CD4-positive, alpha-beta T cell treated with Interleukin-10 for 1 hour (primary cell): ENCODE measurements at regions not wholly inside any gene's neighbourhood (a gene's known extent, or its start where the extent isn't known, plus 50 kb on each side); places are given as distances from the start of the nearest gene placed in this dataset.
"Not testable (repeated sequence)": the region's sequence is repeated elsewhere in the genome, so short reads cannot be mapped to it uniquely, and the experiment has no call there.

Experiments used
- DNase-seq: peaks from one replicate; pipeline ENCODE4 v3.0.0-alpha.2; 2020

- DNase-seq: no peak
These were observed 328.2 kb upstream of the MEX3C start for GRCh38 chr18:51525453-51526225.

- no peak for DNase-seq
These were observed 330.3 kb upstream of the MEX3C start for GRCh38 chr18:51527826-51528225.

GRCh38 chr18:51531501-51531900 lies 334.0 kb upstream of the MEX3C start:
- no peak for DNase-seq

- DNase-seq: no peak
These were observed 340.0 kb upstream of the MEX3C start for GRCh38 chr18:51537487-51537886.

GRCh38 chr18:51540562-51540961 lies 343.1 kb upstream of the MEX3C start:
- no peak for DNase-seq

- no peak for DNase-seq
These were observed 343.7 kb upstream of the MEX3C start for GRCh38 chr18:51541230-51541629.

GRCh38 chr18:51543658-51544155 lies 346.2 kb upstream of the MEX3C start:
- DNase-seq: no peak

GRCh38 chr18:51545446-51545845 lies 348.0 kb upstream of the MEX3C start:
- no peak for DNase-seq

- DNase-seq: no peak
These were observed 361.9 kb upstream of the MEX3C start for GRCh38 chr18:51559198-51559901.

- no peak for DNase-seq
These were observed 362.4 kb upstream of the MEX3C start for GRCh38 chr18:51559902-51560287.

- DNase-seq: no peak
These were observed 364.3 kb upstream of the MEX3C start for GRCh38 chr18:51561821-51562220.

- no peak for DNase-seq
These were observed 365.4 kb upstream of the MEX3C start for GRCh38 chr18:51562866-51563265.

- DNase-seq: no peak
These were observed 365.9 kb upstream of the MEX3C start for GRCh38 chr18:51563396-51563795.

GRCh38 chr18:51568151-51568550 lies 370.7 kb upstream of the MEX3C start:
- DNase-seq: no peak

GRCh38 chr18:51569153-51569552 lies 371.7 kb upstream of the MEX3C start:
- DNase-seq: no peak

GRCh38 chr18:51569561-51569960 lies 372.1 kb upstream of the MEX3C start:
- no peak for DNase-seq

- not testable (repeated sequence) for DNase-seq
These were observed 372.6 kb upstream of the MEX3C start for GRCh38 chr18:51570071-51570470.

GRCh38 chr18:51573886-51574285 lies 376.4 kb upstream of the MEX3C start:
- not testable (repeated sequence) for DNase-seq

GRCh38 chr18:51575171-51575570 lies 377.7 kb upstream of the MEX3C start:
- no peak for DNase-seq

GRCh38 chr18:51578406-51578980 lies 381.0 kb upstream of the MEX3C start:
- no peak for DNase-seq

GRCh38 chr18:51580580-51580979 lies 383.1 kb upstream of the MEX3C start:
- no peak for DNase-seq

GRCh38 chr18:51582551-51582950 lies 385.1 kb upstream of the MEX3C start:
- DNase-seq: no peak

GRCh38 chr18:51588616-51589015 lies 391.1 kb upstream of the MEX3C start:
- DNase-seq: no peak

- no peak for DNase-seq
These were observed 396.4 kb upstream of the MEX3C start for GRCh38 chr18:51593931-51594330.
